CD14-positive monocyte (primary cell): ENCODE measurements at regions not wholly inside any gene's neighbourhood (a gene's known extent, or its start where the extent isn't known, plus 50 kb on each side); places are given as distances from the start of the nearest gene placed in this dataset.

Experiments
- DNase-seq, 3 donors: peaks; one replicate each; pipeline ENCODE4 v3.0.0-alpha.2; 2011 to 2022
- H2AFZ ChIP-seq: 2 replicates; pipeline ENCODE4 v1.6.0; 2012; ENCODE audit warnings: mild to moderate bottlenecking, low read depth, low read length, inconsistent platforms; ENCODE audit not compliant: insufficient read depth, poor library complexity, severe bottlenecking
- H3K27ac ChIP-seq, 2 donors: 1 replicate in 1 of 2; 2 replicates in 1 of 2; pipeline ENCODE4 v1.5.1; 2012 to 2013; ENCODE audit warnings: low read length in 2 of 2, control low read depth in 1 of 2, inconsistent platforms in 1 of 2, low read depth in 1 of 2, mild to moderate bottlenecking in 1 of 2
- H3K27me3 ChIP-seq, 2 donors: one replicate each; pipeline versions ENCODE4 v1.6.0 to v1.6.1; 2011 to 2013; ENCODE audit warnings: low read length in 2 of 2; ENCODE audit not compliant: control insufficient read depth in 2 of 2, insufficient read depth in 2 of 2
- H3K36me3 ChIP-seq, 2 donors: replicated peaks in 1 of 2; 1 replicate in 1 of 2; 2 replicates in 1 of 2; pipeline versions ENCODE4 v1.5.1 to v1.6.1; 2012 to 2013; ENCODE audit warnings: low read length in 2 of 2, control low read depth in 1 of 2, inconsistent platforms in 1 of 2, mild to moderate bottlenecking in 1 of 2; ENCODE audit not compliant: insufficient read depth in 2 of 2, control insufficient read depth in 1 of 2
- H3K4me1 ChIP-seq, 2 donors: 1 replicate in 1 of 2; 2 replicates in 1 of 2; pipeline versions ENCODE4 v1.5.1 to v1.6.1; 2012 to 2013; ENCODE audit warnings: low read length in 2 of 2, control low read depth in 1 of 2, inconsistent platforms in 1 of 2, mild to moderate bottlenecking in 1 of 2, moderate library complexity in 1 of 2; ENCODE audit not compliant: insufficient read depth in 2 of 2, control insufficient read depth in 1 of 2
- H3K4me2 ChIP-seq: replicated peaks from 2 replicates; pipeline ENCODE3; 2012; ENCODE audit warnings: low read length, moderate library complexity, mild to moderate bottlenecking; ENCODE audit not compliant: poor library complexity, severe bottlenecking; ENCODE audit errors: extremely low read depth
- H3K4me3 ChIP-seq, 3 experiments: fragments of 200-600 bp in 1 of 3; sonication (generic) in 1 of 3; replicated peaks in 1 of 3; 1 replicate in 2 of 3; 2 replicates in 1 of 3; pipeline ENCODE4 v1.5.1; 2011 to 2013; ENCODE audit warnings: low read length in 3 of 3, mild to moderate bottlenecking in 3 of 3, control low read depth in 2 of 3, low read depth in 2 of 3, inconsistent platforms in 1 of 3, moderate library complexity in 1 of 3
- H3K79me2 ChIP-seq: 2 replicates; pipeline ENCODE4 v1.6.0; 2012; ENCODE audit warnings: mild to moderate bottlenecking, control low read depth, inconsistent platforms, low read length, moderate library complexity; ENCODE audit not compliant: insufficient read depth
- H3K9ac ChIP-seq: 2 replicates; pipeline ENCODE4 v1.6.0; 2017; ENCODE audit warnings: low read length, mild to moderate bottlenecking; ENCODE audit not compliant: insufficient read depth, poor library complexity, severe bottlenecking
- H3K9me3 ChIP-seq, 2 donors: replicated peaks in 1 of 2; 1 replicate in 1 of 2; 2 replicates in 1 of 2; pipeline versions ENCODE4 v1.5.1 to v1.6.1; 2012 to 2013; ENCODE audit warnings: low read length in 2 of 2, control low read depth in 1 of 2; ENCODE audit not compliant: control insufficient read depth in 1 of 2, insufficient read depth in 1 of 2
- H4K20me1 ChIP-seq: 2 replicates; pipeline ENCODE4 v1.6.0; 2012; ENCODE audit warnings: mild to moderate bottlenecking, low read length, control low read depth, moderate library complexity; ENCODE audit not compliant: insufficient read depth
- H3K27ac Mint-ChIP-seq, 7 donors: one replicate each; pipeline ENCODE4 v1.8.0; 2020; ENCODE audit warnings: mild to moderate bottlenecking in 7 of 7, mixed read lengths in 7 of 7, moderate library complexity in 6 of 7, inconsistent platforms in 2 of 7
- H3K27me3 Mint-ChIP-seq, 3 donors: one replicate each; pipeline ENCODE4 v1.8.0; 2021 to 2022; ENCODE audit warnings: low read depth in 3 of 3, mild to moderate bottlenecking in 3 of 3, mixed read lengths in 3 of 3, moderate library complexity in 3 of 3, inconsistent platforms in 1 of 3
- H3K36me3 Mint-ChIP-seq, 2 donors: one replicate each; pipeline ENCODE4 v1.8.0; 2020; ENCODE audit warnings: mixed read lengths in 2 of 2, inconsistent platforms in 1 of 2, mild to moderate bottlenecking in 1 of 2
- H3K4me1 Mint-ChIP-seq: one replicate; pipeline ENCODE4 v1.8.0; 2020; ENCODE audit warnings: mild to moderate bottlenecking, mixed read lengths
- H3K4me3 Mint-ChIP-seq, 2 donors: one replicate each; pipeline ENCODE4 v1.8.0; 2020; ENCODE audit warnings: mild to moderate bottlenecking in 2 of 2, mixed read lengths in 2 of 2, moderate library complexity in 1 of 2
- H3K9me3 Mint-ChIP-seq, 7 donors: one replicate each; pipeline ENCODE4 v1.8.0; 2020 to 2022; ENCODE audit warnings: mixed read lengths in 7 of 7, mild to moderate bottlenecking in 6 of 7, moderate library complexity in 6 of 7, inconsistent platforms in 2 of 7
- whole genome bisulfite sequencing: methylation state at CpG from one replicate; pipeline ENCODE4 v1.1.5; 2013; ENCODE audit warnings: missing lambda C conversion rate; ENCODE audit not compliant: insufficient coverage; 5-methylcytosine and 5-hydroxymethylcytosine counted together
- intact Hi-C, 2 donors: fragments of 100-400 bp; cut with micrococcal nuclease; formaldehyde crosslinking; loops; one replicate each; pipeline versions ENCODE4 v1.15.0 to v1.15.1; 2023
- TF ChIP-seq, protein P1 (sequence below): fragments of 200-600 bp; IDR thresholded peaks from one replicate; pipeline ENCODE4 v1.8.0; 2022; ENCODE audit warnings: antibody characterized with exemption, mild to moderate bottlenecking

- Mint-ChIP-seq H3K27ac (no peak overlapping the region), H3K4me3 (no peak overlapping the region), H3K27me3 (peaks cover 0 to 1% (median 0%) of the 10 kb centered on the region in 3 donors), H3K36me3 (no peaks in the 10 kb centered on the region), H3K4me1 (no peaks in the 10 kb centered on the region), H3K9me3 (peaks cover 0 to 6% (median 0%) of the 10 kb centered on the region in 7 donors)
- Histone ChIP-seq H3K4me3 (no peak overlapping the region), H3K79me2 (no peaks in the 10 kb centered on the region), H3K4me2 (no peak overlapping the region), H3K4me1 (no peaks in the 10 kb centered on the region), H3K36me3 (no peaks in the 10 kb centered on the region), H3K9ac (no peak overlapping the region), H2AFZ (no peak overlapping the region), H3K27ac (no peak overlapping the region), H4K20me1 (no peaks in the 10 kb centered on the region), H3K9me3 (no peaks in the 10 kb centered on the region), H3K27me3 (no peaks in the 10 kb centered on the region)
- WGBS = no CpG with 5 or more reads among the region's 1 CpG
- TF ChIP-seq, protein P1, sequence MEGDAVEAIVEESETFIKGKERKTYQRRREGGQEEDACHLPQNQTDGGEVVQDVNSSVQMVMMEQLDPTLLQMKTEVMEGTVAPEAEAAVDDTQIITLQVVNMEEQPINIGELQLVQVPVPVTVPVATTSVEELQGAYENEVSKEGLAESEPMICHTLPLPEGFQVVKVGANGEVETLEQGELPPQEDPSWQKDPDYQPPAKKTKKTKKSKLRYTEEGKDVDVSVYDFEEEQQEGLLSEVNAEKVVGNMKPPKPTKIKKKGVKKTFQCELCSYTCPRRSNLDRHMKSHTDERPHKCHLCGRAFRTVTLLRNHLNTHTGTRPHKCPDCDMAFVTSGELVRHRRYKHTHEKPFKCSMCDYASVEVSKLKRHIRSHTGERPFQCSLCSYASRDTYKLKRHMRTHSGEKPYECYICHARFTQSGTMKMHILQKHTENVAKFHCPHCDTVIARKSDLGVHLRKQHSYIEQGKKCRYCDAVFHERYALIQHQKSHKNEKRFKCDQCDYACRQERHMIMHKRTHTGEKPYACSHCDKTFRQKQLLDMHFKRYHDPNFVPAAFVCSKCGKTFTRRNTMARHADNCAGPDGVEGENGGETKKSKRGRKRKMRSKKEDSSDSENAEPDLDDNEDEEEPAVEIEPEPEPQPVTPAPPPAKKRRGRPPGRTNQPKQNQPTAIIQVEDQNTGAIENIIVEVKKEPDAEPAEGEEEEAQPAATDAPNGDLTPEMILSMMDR = no peak
- DNase-seq = no peak
- intact Hi-C loops = no loop called here
Measured at GRCh38 chr18:41499345-41499744, 455.7 kb upstream of the PIK3C3 start.

DNA sequence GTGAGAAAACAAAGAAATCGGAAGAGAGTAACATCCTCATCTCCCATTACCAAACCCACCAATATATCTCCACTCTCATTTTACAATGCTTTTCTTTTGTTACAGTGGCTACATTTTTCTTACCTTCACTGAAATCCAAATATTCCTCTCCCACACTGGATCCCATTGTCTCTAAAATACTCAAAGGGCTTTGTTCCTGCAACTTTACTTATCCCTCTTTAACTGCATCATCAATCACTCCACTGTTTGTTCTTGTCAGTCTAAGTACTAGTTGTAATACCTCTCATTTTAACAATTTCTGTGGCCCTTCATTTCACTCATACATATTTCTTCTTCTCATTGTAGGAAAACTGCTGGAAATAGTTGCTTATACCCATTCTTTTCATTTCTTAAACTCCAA is 464.2 kb upstream of the PIK3C3 start:
- TF ChIP-seq, protein P1 = no peak
- no peak overlapping the region for H3K9ac ChIP-seq
- no peaks in the 10 kb centered on the region for H3K36me3 ChIP-seq
- H3K79me2 ChIP-seq = no peaks in the 10 kb centered on the region
- H3K27me3 ChIP-seq = no peaks in the 10 kb centered on the region
- 77% methylated on average over 1 of the region's 1 CpG for WGBS
- H3K27ac ChIP-seq = no peak overlapping the region
- intact Hi-C loops = no loop called here
- Mint-ChIP-seq H3K27me3 (peaks cover 0 to 1% (median 0%) of the 10 kb centered on the region in 3 donors), H3K9me3 (peaks cover 0 to 4% (median 2%) of the 10 kb centered on the region in 7 donors), H3K4me3 (no peak overlapping the region), H3K27ac (no peak overlapping the region), H3K4me1 (no peaks in the 10 kb centered on the region), H3K36me3 (no peaks in the 10 kb centered on the region)
- no peak overlapping the region for H3K4me2 ChIP-seq
- no peak for DNase-seq
- no peaks in the 10 kb centered on the region for H3K4me1 ChIP-seq
- no peaks in the 10 kb centered on the region for H4K20me1 ChIP-seq
- H2AFZ ChIP-seq = no peak overlapping the region
- H3K4me3 ChIP-seq = no peak overlapping the region
- peaks cover 0 to 4% of the 10 kb centered on the region in 2 donors for H3K9me3 ChIP-seq
